GM23248 (cell line): ENCODE measurements at regions not wholly inside any gene's neighbourhood (a gene's known extent, or its start where the extent isn't known, plus 50 kb on each side); places are given as distances from the start of the nearest gene placed in this dataset.
"Not testable (repeated sequence)": the region's sequence is repeated elsewhere in the genome, so short reads cannot be mapped to it uniquely, and the experiment has no call there.

Source experiments
- EZH2 ChIP-seq: fragments of 200-600 bp; sonication (generic); IDR thresholded peaks from 2 replicates; pipeline ENCODE4 v1.6.1; 2018; ENCODE audit warnings: antibody characterized with exemption, mild to moderate bottlenecking; ENCODE audit not compliant: insufficient read depth, poor library complexity, severe bottlenecking
- EZH2phosphoT487 ChIP-seq: fragments of 200-600 bp; sonication (generic); IDR thresholded peaks from 2 replicates; pipeline ENCODE4 v1.6.1; 2018; ENCODE audit warnings: antibody characterized with exemption, moderate library complexity, mild to moderate bottlenecking, low read depth; ENCODE audit not compliant: insufficient read depth

GRCh38 chrX:137797926-137798325 lies 232.0 kb downstream of the ZIC3 start:
- not testable (repeated sequence) for TF ChIP-seq EZH2, EZH2phosphoT487
